HUES64 (cell line): ENCODE measurements at regions not wholly inside any gene's neighbourhood (a gene's known extent, or its start where the extent isn't known, plus 50 kb on each side); places are given as distances from the start of the nearest gene placed in this dataset.

Experiments
- H3K27ac ChIP-seq: 2 replicates; pipeline ENCODE4 v1.7.0; 2013; ENCODE audit warnings: low read depth, low read length, inconsistent platforms
- H3K27me3 ChIP-seq: 2 replicates; pipeline ENCODE4 v1.6.1; 2013; ENCODE audit warnings: mild to moderate bottlenecking, low read length; ENCODE audit not compliant: insufficient read depth
- H3K36me3 ChIP-seq: 2 replicates; pipeline ENCODE4 v1.6.1; 2013; ENCODE audit warnings: mild to moderate bottlenecking, low read length; ENCODE audit not compliant: insufficient read depth
- H3K4me1 ChIP-seq: 2 replicates; pipeline ENCODE4 v1.6.1; 2013; ENCODE audit warnings: mild to moderate bottlenecking, low read length, moderate library complexity; ENCODE audit not compliant: insufficient read depth
- H3K4me3 ChIP-seq: 2 replicates; pipeline ENCODE4 v1.5.1; 2013; ENCODE audit warnings: mild to moderate bottlenecking, low read length, moderate library complexity
- H3K9ac ChIP-seq: 2 replicates; pipeline ENCODE4 v1.6.1; 2013; ENCODE audit warnings: mild to moderate bottlenecking, low read depth, low read length
- H3K9me3 ChIP-seq: 2 replicates; pipeline ENCODE4 v1.6.1; 2013; ENCODE audit warnings: low read depth, low read length; ENCODE audit not compliant: insufficient read depth
- WGBS: fragments of 150-250, 120-280 bp; methylation state at CpG from one replicate; pipeline ENCODE4 v1.1.7; 2013; ENCODE audit warnings: missing lambda C conversion rate; 5-methylcytosine and 5-hydroxymethylcytosine counted together

DNA sequence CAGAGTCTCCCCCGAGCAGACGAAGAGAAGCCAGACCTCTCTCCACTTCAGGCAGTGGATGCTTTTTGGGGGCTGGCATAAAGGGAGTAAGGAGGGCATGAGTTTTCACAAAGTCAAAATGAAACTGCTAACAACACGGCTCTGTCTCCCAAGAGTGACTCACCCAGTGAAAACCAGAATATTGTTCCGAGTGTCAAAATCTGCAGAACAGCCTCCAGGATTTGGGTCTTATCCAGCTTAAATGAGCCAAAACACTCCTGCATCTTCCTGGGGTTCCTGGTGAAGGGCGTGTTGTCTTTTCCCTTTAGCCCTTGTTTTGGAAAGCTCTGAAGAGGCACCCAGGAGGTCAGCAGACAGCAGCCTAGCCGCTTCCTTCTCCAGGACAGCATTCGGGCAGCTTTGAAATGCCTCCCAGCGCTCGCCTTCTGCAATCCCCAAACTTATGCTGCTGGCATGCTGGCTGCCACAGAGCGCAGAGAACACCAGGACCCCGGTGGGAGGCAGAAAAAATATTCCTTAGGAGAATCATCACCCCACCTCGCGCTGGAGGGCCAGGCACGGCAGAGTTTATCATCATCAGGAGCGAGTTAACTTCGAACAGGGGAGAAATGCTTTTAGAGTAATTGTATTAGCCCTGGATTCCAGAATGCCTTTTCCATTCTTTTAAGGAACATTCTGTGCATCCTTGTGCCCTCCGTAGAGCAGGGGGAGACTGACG, 117.7 kb upstream of the NCOR2 start:
- WGBS, result 66% methylated on average over 17 of the region's 18 CpGs
- H3K4me1 ChIP-seq, result peaks cover 17% of the 10 kb centered on the region
- no peak overlapping the region for H3K9ac ChIP-seq
- H3K36me3 ChIP-seq, result no peaks in the 10 kb centered on the region
- no peaks in the 10 kb centered on the region for H3K27me3 ChIP-seq
- H3K9me3 ChIP-seq, result no peaks in the 10 kb centered on the region
- H3K27ac ChIP-seq, result no peak overlapping the region
- no peak overlapping the region for H3K4me3 ChIP-seq

DNA sequence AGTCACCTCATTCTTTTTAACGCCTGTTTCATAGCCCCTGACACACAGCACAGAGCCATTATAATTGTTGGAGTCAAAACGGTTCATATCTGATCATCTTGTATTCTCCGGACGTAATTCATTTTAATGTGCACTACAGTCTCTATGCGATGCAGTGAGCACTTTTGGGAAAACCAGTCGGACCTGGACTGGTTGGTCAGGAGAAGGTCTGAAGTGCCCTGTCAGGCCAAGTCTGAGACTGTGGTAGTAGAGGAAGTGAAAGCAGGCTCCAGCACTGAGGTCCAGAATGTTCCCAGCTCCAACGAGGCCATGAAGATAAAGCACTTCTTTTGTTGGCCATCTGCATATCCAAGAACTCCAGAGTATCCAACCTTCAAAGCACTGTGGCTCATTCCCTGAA, 117.1 kb upstream of the NCOR2 start:
- Histone ChIP-seq H3K4me1 (peaks cover 17% of the 10 kb centered on the region), H3K36me3 (no peaks in the 10 kb centered on the region), H3K27ac (no peak overlapping the region), H3K27me3 (no peaks in the 10 kb centered on the region), H3K9ac (no peak overlapping the region), H3K4me3 (no peak overlapping the region), H3K9me3 (no peaks in the 10 kb centered on the region)
- 85% methylated on average over 7 of the region's 7 CpGs for WGBS

DNA sequence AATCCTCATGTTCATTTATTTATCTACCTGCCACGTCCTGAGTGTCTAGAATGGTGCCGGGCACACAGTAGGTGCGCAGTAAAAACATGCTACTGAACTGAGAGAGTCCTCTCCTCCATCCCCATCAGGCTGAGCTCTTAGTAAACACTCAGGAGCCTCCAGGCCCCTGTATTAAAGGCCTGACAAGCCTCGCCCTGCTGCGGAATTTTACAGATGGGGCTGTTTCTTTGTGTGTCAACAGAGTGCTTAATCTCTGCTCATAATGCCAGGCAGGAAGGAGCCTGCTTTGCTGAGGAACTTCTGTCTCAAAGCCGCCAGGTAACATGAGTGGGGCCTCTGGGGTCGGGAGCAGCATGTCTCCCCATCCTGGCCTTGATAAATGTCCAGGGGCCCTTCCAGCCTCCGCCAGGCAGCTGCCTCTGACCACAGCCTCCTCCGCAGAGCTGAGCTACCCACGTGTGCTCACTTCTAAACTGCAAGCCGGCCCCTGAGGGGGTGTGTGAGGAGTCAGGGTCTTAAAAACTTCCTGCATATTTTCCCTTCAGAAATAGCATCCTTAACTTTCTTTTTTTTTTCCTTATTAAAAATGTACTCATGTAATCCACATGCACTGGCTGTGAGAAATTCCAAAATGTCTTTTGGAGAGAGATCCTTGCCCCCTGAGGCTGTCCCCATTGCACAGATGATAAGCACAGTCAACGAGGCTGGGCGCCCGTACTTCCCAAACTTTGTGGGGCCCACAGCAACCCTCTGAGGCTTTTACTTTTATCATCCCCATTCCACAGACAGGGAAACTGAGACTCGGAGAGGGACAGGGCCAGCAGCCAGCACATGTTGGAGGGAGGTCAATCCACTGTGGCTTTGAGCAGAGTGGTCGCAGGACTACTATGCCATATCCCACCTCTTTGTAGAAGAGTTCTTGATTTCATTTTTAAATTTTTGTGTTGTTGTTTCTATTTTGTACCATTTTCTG, 116.0 kb upstream of the NCOR2 start:
- Histone ChIP-seq H3K27me3 (no peaks in the 10 kb centered on the region), H3K4me1 (peaks cover 17% of the 10 kb centered on the region), H3K9me3 (no peaks in the 10 kb centered on the region), H3K4me3 (no peak overlapping the region), H3K36me3 (no peaks in the 10 kb centered on the region), H3K9ac (no peak overlapping the region), H3K27ac (no peak overlapping the region)
- WGBS, result 77% methylated on average over 16 of the region's 16 CpGs

DNA sequence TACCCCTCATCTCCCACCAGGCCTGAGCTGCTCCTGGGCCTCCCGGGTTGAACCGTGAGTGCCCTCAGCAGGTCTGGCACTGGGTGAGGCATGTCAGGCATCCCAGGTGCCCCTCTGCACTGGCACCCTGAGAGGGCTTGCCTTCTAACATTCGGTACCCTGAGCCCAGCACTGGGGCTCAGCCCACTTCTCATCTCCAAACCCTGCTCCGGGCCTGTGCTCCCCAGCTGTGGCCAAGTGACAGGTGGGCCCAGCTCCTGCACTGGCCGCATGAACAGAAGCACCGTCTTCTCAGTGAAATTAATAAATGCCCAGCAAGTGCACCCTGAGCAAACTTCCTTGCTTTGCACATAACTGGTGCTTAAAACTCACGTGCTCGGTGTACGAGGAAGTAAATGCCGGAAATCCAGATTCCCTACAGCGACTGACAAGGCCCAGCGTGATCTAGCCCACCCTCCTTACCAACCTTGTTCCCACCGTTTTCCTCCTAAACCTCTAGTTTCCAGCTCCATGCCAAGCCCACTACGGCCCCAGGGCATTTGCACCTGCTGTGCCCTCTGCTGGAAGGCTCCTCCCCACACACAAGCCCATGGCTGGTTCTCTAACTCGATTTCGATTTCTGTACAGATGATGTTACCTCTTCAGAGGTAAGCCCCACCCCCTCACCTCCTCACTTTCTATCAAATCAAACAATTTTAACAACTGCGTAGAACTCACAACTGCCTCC, 115.2 kb upstream of the NCOR2 start:
- Histone ChIP-seq H3K4me1 (peaks cover 12% of the 10 kb centered on the region), H3K9ac (no peak overlapping the region), H3K36me3 (no peaks in the 10 kb centered on the region), H3K27me3 (no peaks in the 10 kb centered on the region), H3K4me3 (no peak overlapping the region), H3K27ac (no peak overlapping the region; the same call in 1 of the 2 replicates), H3K9me3 (no peaks in the 10 kb centered on the region)
- 90% methylated on average over 17 of the region's 17 CpGs for WGBS

DNA sequence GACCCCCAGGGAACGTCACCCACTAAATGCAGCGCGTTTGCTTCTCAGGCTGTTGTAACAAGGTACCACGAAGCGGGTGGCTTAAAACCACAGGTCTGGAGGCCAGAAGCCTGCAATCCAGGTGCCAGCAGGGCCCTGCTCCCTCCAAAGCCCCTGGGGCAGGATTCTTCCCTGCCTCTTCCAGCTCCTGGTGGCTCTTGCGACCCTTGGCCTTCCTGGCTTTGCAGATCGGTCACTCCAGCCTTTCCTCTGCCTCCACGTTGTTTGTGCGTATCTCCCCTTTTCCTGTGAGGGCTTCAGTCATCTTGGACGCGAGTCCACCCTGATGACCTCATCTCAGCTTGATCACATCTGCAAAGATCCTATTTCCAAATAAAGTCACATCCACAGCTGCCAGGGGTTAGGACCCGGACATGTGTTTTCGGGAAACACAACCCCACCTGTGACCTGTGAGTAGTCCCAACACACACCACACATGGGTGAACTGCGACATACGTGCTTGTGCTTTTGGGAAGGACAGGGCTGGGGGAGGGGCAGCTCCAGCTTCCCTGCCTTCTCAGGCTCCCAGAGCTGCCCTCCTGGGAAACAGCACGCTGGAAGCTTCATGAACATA, 114.5 kb upstream of the NCOR2 start:
- H3K27ac ChIP-seq, result peak overlapping the region; percentile 51; the same call in 1 of the 2 replicates
- no peaks in the 10 kb centered on the region for H3K36me3 ChIP-seq
- 68% methylated on average over 16 of the region's 16 CpGs for WGBS
- H3K4me3 ChIP-seq, result no peak overlapping the region
- no peaks in the 10 kb centered on the region for H3K9me3 ChIP-seq
- H3K27me3 ChIP-seq, result no peaks in the 10 kb centered on the region
- no peak overlapping the region; the same call in 1 of the 2 replicates for H3K9ac ChIP-seq
- peaks cover 12% of the 10 kb centered on the region; the same call in 1 of the 2 replicates for H3K4me1 ChIP-seq

DNA sequence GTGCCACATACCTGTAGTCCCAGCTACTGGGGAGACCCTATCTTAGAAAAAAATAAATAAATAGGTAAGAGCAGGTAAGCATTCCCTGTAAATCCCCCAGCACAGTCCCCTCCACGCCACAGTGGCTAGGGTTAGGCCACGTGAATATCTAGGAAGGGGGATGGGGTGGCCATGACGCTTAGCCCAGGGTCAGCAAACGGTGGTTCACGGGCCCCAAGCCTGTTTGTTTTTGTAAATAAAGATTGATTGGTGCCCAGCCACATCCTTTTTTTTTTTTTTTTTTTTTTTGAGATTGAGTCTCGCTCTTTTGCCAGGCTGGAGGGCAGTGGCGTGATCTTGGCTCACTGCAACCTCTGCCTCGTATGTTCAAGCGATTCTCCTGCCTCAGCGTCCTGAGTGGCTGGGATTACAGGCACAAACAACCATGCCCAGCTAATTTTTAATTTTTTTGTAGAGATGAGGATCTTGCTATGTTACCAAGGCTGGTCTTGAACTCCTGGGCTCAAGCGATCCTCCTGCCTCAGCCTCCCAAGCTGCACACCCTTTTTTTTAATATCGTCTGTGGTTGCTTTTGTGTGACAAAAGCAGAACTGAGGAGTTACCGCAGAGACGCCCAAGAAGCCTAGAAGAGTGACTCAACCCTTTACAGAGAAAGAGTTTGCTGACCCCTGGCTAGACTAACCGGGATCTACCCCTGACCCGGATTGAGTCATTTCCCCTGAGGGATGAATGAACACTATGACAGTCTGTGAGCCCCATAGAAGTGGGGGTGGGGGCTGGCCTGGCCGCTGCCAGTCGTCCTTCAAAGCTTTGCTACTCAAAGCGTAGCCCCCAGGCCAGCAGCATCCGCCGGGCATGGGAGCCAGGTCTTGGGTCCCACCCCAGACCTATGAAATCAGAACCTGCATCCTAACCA, 113.7 kb upstream of the NCOR2 start:
- H3K9me3 ChIP-seq, result no peaks in the 10 kb centered on the region
- H3K4me3 ChIP-seq, result no peak overlapping the region
- H3K36me3 ChIP-seq, result no peaks in the 10 kb centered on the region
- peak overlapping the region; percentile 51; the same call in 1 of the 2 replicates for H3K27ac ChIP-seq
- H3K4me1 ChIP-seq, result peaks cover 12% of the 10 kb centered on the region; the same call in 1 of the 2 replicates
- WGBS, result 62% methylated on average over 21 of the region's 21 CpGs
- H3K9ac ChIP-seq, result no peak overlapping the region; the same call in 1 of the 2 replicates
- no peaks in the 10 kb centered on the region for H3K27me3 ChIP-seq

DNA sequence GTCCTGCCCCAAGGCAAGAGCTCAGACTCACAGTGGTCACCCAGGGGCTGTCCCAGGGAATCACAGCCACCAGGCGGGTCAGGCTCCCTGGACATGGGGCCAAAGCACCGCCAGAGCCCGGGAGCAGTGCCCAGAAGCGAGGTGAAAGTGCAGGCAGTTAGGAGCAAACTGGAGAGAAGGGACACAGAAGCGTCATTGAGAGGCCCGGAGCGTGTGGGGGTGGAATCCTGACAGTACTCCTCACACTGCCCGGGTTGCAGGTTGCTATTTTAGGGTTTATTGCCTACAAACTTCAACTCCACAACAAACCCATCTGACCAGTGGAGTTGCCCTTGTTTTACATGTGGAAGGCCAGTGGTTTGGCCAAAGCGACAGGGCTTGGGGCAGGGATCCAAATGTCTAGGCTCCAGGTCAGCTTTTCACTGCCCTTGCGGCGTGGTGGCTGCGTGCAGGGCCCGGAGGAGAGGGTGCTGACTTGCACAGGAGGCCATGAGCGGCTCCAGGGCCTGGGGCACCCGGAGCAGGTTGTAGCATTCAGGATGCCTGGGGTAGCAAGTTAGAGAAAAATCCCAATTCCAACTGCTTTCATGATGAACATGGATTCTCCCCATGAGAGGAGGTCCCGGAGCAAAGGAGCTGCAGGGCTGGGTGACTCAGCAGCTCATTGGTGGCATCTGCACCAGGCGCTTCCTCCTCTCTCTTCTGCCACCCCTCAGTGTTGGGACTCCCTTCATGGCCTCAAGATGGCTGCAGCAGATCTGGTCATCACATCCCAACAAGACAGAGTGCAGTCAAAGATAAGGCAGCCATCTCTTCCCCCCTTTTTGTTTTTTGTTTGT, 112.3 kb upstream of the NCOR2 start:
- 85% methylated on average over 17 of the region's 17 CpGs for WGBS
- Histone ChIP-seq H3K27ac (no peak overlapping the region), H3K36me3 (no peaks in the 10 kb centered on the region), H3K4me1 (peaks cover 8% of the 10 kb centered on the region; the same call in 1 of the 2 replicates), H3K4me3 (no peak overlapping the region), H3K27me3 (no peaks in the 10 kb centered on the region), H3K9me3 (no peaks in the 10 kb centered on the region), H3K9ac (no peak overlapping the region)

DNA sequence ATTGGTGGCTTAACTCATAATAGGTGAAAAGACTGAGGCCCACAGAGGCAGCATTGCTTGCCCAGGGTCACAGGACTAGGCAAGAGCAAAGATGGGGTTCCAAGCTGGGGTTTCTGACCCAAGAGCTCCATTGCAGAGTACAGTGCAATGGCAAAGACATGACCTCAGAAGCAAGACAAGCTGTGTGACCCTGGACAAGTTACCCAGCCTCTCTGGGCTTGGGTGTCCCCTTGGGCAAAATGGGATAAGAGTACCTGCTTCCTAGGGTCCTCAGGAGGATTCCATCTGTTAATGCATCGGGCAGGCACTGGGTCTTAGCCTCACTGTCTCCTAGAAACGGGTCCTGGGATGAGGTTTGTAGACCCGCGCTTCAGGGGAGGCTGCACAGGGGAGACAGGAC, 111.6 kb upstream of the NCOR2 start:
- H3K4me1 ChIP-seq, result peaks cover 8% of the 10 kb centered on the region; the same call in 1 of the 2 replicates
- no peak overlapping the region for H3K27ac ChIP-seq
- H3K36me3 ChIP-seq, result no peaks in the 10 kb centered on the region
- 80% methylated on average over 4 of the region's 4 CpGs for WGBS
- no peaks in the 10 kb centered on the region for H3K27me3 ChIP-seq
- H3K9me3 ChIP-seq, result no peaks in the 10 kb centered on the region
- no peak overlapping the region for H3K4me3 ChIP-seq
- H3K9ac ChIP-seq, result no peak overlapping the region

DNA sequence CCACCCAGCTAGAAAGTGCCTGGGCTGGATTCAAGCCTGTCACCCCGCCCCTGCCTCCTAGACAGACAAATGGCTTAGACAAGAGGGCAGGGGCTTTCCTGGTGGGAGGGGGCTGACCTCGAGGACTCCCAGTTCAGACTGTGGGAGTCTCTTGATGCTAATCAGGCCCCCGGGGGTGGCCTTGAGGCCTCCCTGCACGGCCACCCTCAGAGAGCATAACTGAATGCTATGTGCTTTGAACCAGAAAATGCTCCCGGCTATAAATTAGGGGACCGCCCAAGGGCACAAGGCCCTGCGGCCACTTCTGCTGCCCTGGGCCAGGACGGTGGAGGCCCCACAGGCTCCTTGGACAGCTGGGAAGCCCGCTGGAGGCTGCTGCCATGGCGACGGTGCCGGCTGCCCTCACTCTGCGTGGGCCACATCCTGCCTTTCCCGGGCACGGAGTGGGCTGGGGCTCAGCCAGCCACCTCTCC, 111.0 kb upstream of the NCOR2 start:
- 79% methylated on average over 15 of the region's 15 CpGs for WGBS
- H3K4me3 ChIP-seq, result no peak overlapping the region
- no peaks in the 10 kb centered on the region for H3K9me3 ChIP-seq
- H3K27ac ChIP-seq, result no peak overlapping the region
- H3K4me1 ChIP-seq, result peaks cover 8% of the 10 kb centered on the region; the same call in 1 of the 2 replicates
- H3K36me3 ChIP-seq, result no peaks in the 10 kb centered on the region
- no peak overlapping the region for H3K9ac ChIP-seq
- H3K27me3 ChIP-seq, result no peaks in the 10 kb centered on the region
